H9 (cell line): ENCODE measurements at regions not wholly inside any gene's neighbourhood (a gene's known extent, or its start where the extent isn't known, plus 50 kb on each side); places are given as distances from the start of the nearest gene placed in this dataset.

ENCODE experiments used
- DNase-seq: peaks from one replicate; pipeline ENCODE4 v3.0.0-alpha.2; 2017
- H2AFZ ChIP-seq: one replicate; pipeline ENCODE4 v1.6.1; 2013; ENCODE audit warnings: mild to moderate bottlenecking, low read length, control low read depth, moderate library complexity
- H2AK5ac ChIP-seq: 2 replicates; pipeline ENCODE4 v1.6.1; 2013; ENCODE audit warnings: low read length, control low read depth, mixed read lengths; ENCODE audit not compliant: insufficient read length
- H2BK120ac ChIP-seq: one replicate; pipeline ENCODE4 v1.6.1; 2013; ENCODE audit warnings: low read depth, mild to moderate bottlenecking, low read length, control low read depth, inconsistent platforms; ENCODE audit not compliant: poor library complexity, severe bottlenecking
- H2BK12ac ChIP-seq: 2 replicates; pipeline ENCODE4 v1.6.1; 2013; ENCODE audit warnings: low read length, control low read depth, mixed read lengths, low read depth; ENCODE audit not compliant: insufficient read length
- H2BK15ac ChIP-seq: 2 replicates; pipeline ENCODE4 v1.6.1; 2013; ENCODE audit warnings: low read depth, low read length, control low read depth
- H2BK20ac ChIP-seq: one replicate; pipeline ENCODE4 v1.6.1; 2013; ENCODE audit warnings: low read depth, mild to moderate bottlenecking, low read length, control low read depth, inconsistent platforms; ENCODE audit not compliant: poor library complexity, severe bottlenecking
- H2BK5ac ChIP-seq: 2 replicates; pipeline ENCODE4 v1.6.1; 2013; ENCODE audit warnings: low read length, control low read depth, mixed read lengths; ENCODE audit not compliant: insufficient read length
- H3K14ac ChIP-seq: 2 replicates; pipeline ENCODE4 v1.6.1; 2013; ENCODE audit warnings: low read length, control low read depth; ENCODE audit not compliant: insufficient read depth
- H3K18ac ChIP-seq: 2 replicates; pipeline ENCODE4 v1.6.1; 2013; ENCODE audit warnings: low read depth, mild to moderate bottlenecking, mixed read lengths, low read length, control low read depth; ENCODE audit not compliant: insufficient read length
- H3K23ac ChIP-seq: 2 replicates; pipeline ENCODE4 v1.6.1; 2013; ENCODE audit warnings: low read length, control low read depth, mixed read lengths, low read depth; ENCODE audit not compliant: insufficient read length
- H3K23me2 ChIP-seq: 2 replicates; pipeline ENCODE4 v1.6.1; 2013; ENCODE audit warnings: low read depth, mild to moderate bottlenecking, mixed read lengths, low read length, control low read depth; ENCODE audit not compliant: insufficient read length, poor library complexity, severe bottlenecking
- H3K27ac ChIP-seq: 2 replicates; pipeline ENCODE4 v1.5.1; 2013; ENCODE audit warnings: low read length, control low read depth, mixed read lengths, low read depth; ENCODE audit not compliant: insufficient read length
- H3K27me3 ChIP-seq: 2 replicates; pipeline ENCODE4 v1.6.1; 2013; ENCODE audit warnings: low read length, control low read depth, inconsistent platforms; ENCODE audit not compliant: insufficient read depth
- H3K4ac ChIP-seq: 2 replicates; pipeline ENCODE4 v1.6.1; 2013; ENCODE audit warnings: low read depth, mild to moderate bottlenecking, control low read depth, inconsistent platforms, low read length, moderate library complexity
- H3K4me1 ChIP-seq: 2 replicates; pipeline ENCODE4 v1.6.1; 2013; ENCODE audit warnings: low read length, control low read depth, inconsistent platforms; ENCODE audit not compliant: insufficient read depth
- H3K4me2 ChIP-seq: 2 replicates; pipeline ENCODE4 v1.6.1; 2013; ENCODE audit warnings: low read length, control low read depth, mixed read lengths; ENCODE audit not compliant: insufficient read length, insufficient read depth
- H3K56ac ChIP-seq: 2 replicates; pipeline ENCODE4 v1.6.1; 2013; ENCODE audit warnings: low read depth, mild to moderate bottlenecking, mixed read lengths, low read length, control low read depth; ENCODE audit not compliant: insufficient read length
- H3K79me1 ChIP-seq: 2 replicates; pipeline ENCODE4 v1.6.1; 2013; ENCODE audit warnings: low read depth, mild to moderate bottlenecking, moderate library complexity, low read length, control low read depth, inconsistent platforms; ENCODE audit not compliant: insufficient read depth, poor library complexity, severe bottlenecking
- H3K79me2 ChIP-seq: 2 replicates; pipeline ENCODE4 v1.6.1; 2013; ENCODE audit warnings: low read length, control low read depth, inconsistent platforms; ENCODE audit not compliant: insufficient read depth
- H3K9ac ChIP-seq: 2 replicates; pipeline ENCODE4 v1.6.1; 2013; ENCODE audit warnings: low read length, control low read depth, mixed read lengths; ENCODE audit not compliant: insufficient read length; ENCODE audit errors: extremely low read depth
- H3K9me3 ChIP-seq: one replicate; pipeline ENCODE4 v1.6.1; 2013; ENCODE audit warnings: low read depth, low read length, inconsistent platforms; ENCODE audit not compliant: control insufficient read depth
- H3T11ph ChIP-seq: one replicate; pipeline ENCODE4 v1.6.1; 2013; ENCODE audit warnings: mild to moderate bottlenecking, low read length, control low read depth, inconsistent platforms
- H4K20me1 ChIP-seq: one replicate; pipeline ENCODE4 v1.6.1; 2013; ENCODE audit not compliant: control insufficient read depth, insufficient read length, insufficient read depth
- H4K5ac ChIP-seq: 2 replicates; pipeline ENCODE4 v1.6.1; 2013; ENCODE audit warnings: low read depth, mild to moderate bottlenecking, mixed read lengths, low read length, control low read depth; ENCODE audit not compliant: insufficient read length
- H4K8ac ChIP-seq: replicated peaks from 2 replicates; pipeline ENCODE4 v1.6.1; 2013; ENCODE audit warnings: low read length, control low read depth, mixed read lengths, low read depth; ENCODE audit not compliant: insufficient read length
- H4K91ac ChIP-seq: 2 replicates; pipeline ENCODE4 v1.6.1; 2013; ENCODE audit warnings: low read depth, mild to moderate bottlenecking, moderate library complexity, mixed read lengths, low read length, control low read depth; ENCODE audit not compliant: insufficient read length
- H3K27ac Mint-ChIP-seq, 3 experiments: 2 replicates in 2 of 3; 3 replicates in 1 of 3; pipeline ENCODE4 v1.8.0; 2020 to 2021; ENCODE audit warnings: mixed read lengths in 3 of 3, mild to moderate bottlenecking in 1 of 3, moderate library complexity in 1 of 3
- H3K27me3 Mint-ChIP-seq: 2 replicates; pipeline ENCODE4 v1.8.0; 2021; ENCODE audit warnings: low read depth, mild to moderate bottlenecking, moderate library complexity, mixed read lengths
- H3K36me3 Mint-ChIP-seq, 3 experiments: 2 replicates in 2 of 3; 3 replicates in 1 of 3; pipeline ENCODE4 v1.8.0; 2020 to 2021; ENCODE audit warnings: low read depth in 3 of 3, mixed read lengths in 3 of 3; ENCODE audit not compliant: insufficient read depth in 1 of 3
- H3K4me1 Mint-ChIP-seq, 2 experiments: 2 replicates each; pipeline ENCODE4 v1.8.0; 2020; ENCODE audit warnings: mixed read lengths in 2 of 2
- H3K4me3 Mint-ChIP-seq, 2 experiments: 2 replicates in 1 of 2; 3 replicates in 1 of 2; pipeline ENCODE4 v1.8.0; 2020 to 2021; ENCODE audit warnings: mild to moderate bottlenecking in 2 of 2, mixed read lengths in 2 of 2, moderate library complexity in 1 of 2
- H3K9me3 Mint-ChIP-seq, 2 experiments: 2 replicates in 1 of 2; 3 replicates in 1 of 2; pipeline ENCODE4 v1.8.0; 2020; ENCODE audit warnings: mild to moderate bottlenecking in 2 of 2, mixed read lengths in 2 of 2, moderate library complexity in 1 of 2
- CTCF ChIP-seq: fragments of 200-600 bp; sonication (generic); conservative IDR thresholded peaks from 3 replicates; pipeline ENCODE4 v1.8.0; 2021; ENCODE audit warnings: antibody characterized with exemption, mild to moderate bottlenecking
- WGBS: extraction: QIAGEN DNeasy Blood & Tissue Kit; methylation state at CpG from one replicate; pipeline ENCODE4 v1.1.7; 2013; ENCODE audit warnings: missing lambda C conversion rate, low lambda C conversion rate, mixed read lengths; ENCODE audit not compliant: insufficient read length; ENCODE audit errors: extremely low coverage; 5-methylcytosine and 5-hydroxymethylcytosine counted together

- no peak overlapping the region for H2BK12ac ChIP-seq
- H3K27ac Mint-ChIP-seq = no peak overlapping the region; a peak in 1 of 7 replicates
These were observed 813.0 kb downstream of the DHX35 start for GRCh38 chr20:39775110-39775509.

More at GRCh38 chr20:39775110-39775509, 813.0 kb downstream of the DHX35 start:
- Histone ChIP-seq H2BK15ac (no peak overlapping the region), H3T11ph (no peak overlapping the region), H2BK20ac (no peak overlapping the region), H3K9ac (no peak overlapping the region), H3K4me1 (no peaks in the 10 kb centered on the region), H4K8ac (no peak overlapping the region), H3K79me1 (no peaks in the 10 kb centered on the region), H3K27ac (no peak overlapping the region), H3K9me3 (no peaks in the 10 kb centered on the region), H3K23me2 (no peaks in the 10 kb centered on the region), H2AFZ (no peak overlapping the region), H2BK5ac (no peak overlapping the region), H3K4me2 (no peak overlapping the region), H2AK5ac (no peak overlapping the region), H2BK120ac (no peak overlapping the region), H4K20me1 (no peaks in the 10 kb centered on the region), H3K56ac (no peak overlapping the region), H3K4ac (no peak overlapping the region), H3K23ac (no peak overlapping the region), H3K27me3 (no peaks in the 10 kb centered on the region), H4K5ac (no peak overlapping the region), H3K79me2 (no peaks in the 10 kb centered on the region), H4K91ac (no peak overlapping the region), H3K14ac (no peak overlapping the region), H3K18ac (no peak overlapping the region)
- Mint-ChIP-seq H3K36me3 (no peaks in the 10 kb centered on the region), H3K9me3 (no peaks in the 10 kb centered on the region; a peak in 2 of 5 replicates), H3K27me3 (no peaks in the 10 kb centered on the region), H3K4me1 (no peaks in the 10 kb centered on the region; a peak in 1 of 4 replicates), H3K4me3 (no peak overlapping the region)
- no peak for DNase-seq
- no peak for TF ChIP-seq CTCF
- no CpG with 5 or more reads among the region's 3 CpGs for WGBS
